ENCODE measurements at regions not wholly inside any gene's neighbourhood (a gene's known extent, or its start where the extent isn't known, plus 50 kb on each side); places are given as distances from the start of the nearest gene placed in this dataset.

DNA sequence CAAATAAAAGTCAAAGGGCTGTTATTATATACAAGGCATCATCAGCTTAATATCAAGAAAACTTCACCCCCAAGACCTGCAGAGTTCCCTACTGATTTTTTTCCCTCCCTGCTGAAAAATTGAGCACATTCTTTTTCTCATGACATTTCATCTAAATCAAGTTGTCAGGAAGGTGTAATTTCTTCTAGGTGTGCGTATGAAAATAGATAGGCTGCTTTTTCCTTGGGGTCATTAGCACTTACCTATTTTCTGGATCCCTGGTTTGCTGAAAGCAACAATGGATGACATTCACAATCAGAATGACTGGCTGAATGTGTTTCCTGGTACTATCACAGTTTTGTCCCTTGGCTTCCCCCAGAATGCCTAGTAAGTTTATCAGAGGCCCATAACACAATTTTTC lies 225.0 kb upstream of the KIRREL3 start:
- FAIRE-seq (no peak), DNase-seq (ENCODE audit: insufficient read length) (no peak)
- TF ChIP-seq POLR2A (IDR thresholded peaks at IDR 0.05; ENCODE audit: low read depth, low read length), result no peak
- no peak for TF ChIP-seq TAF1 (IDR thresholded peaks at IDR 0.05; ENCODE audit: borderline replicate concordance, low read depth, low read length)
- no peak for TF ChIP-seq POLR2AphosphoS5 (IDR thresholded peaks at IDR 0.05; ENCODE audit: low read depth, low read length)

DNA sequence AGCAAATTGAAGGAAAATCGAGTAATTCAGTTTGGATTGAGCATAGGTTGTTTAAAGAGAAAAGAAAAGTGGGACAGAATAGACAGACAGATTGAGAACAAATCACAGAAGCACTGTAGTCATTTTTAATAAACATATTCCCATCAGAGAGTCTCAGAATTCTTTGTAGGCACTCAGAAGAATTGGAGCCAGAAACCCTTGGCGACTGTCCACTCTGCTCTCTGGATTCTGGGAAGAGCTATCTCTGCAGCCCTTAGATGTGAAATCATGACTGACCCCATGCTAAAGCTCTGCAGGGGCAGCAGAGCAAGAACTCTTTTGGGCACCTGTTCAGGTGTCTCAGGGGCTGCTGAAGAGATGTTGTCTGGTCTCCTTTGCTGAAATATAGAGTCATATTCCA lies 223.7 kb upstream of the KIRREL3 start:
- TF ChIP-seq POLR2AphosphoS5 (IDR thresholded peaks at IDR 0.05; ENCODE audit: low read depth, low read length), result no peak
- TF ChIP-seq POLR2A (IDR thresholded peaks at IDR 0.05; ENCODE audit: low read depth, low read length), result no peak
- TF ChIP-seq TAF1 (IDR thresholded peaks at IDR 0.05; ENCODE audit: borderline replicate concordance, low read depth, low read length), result no peak
- FAIRE-seq (no peak), DNase-seq (ENCODE audit: insufficient read length) (no peak)

DNA sequence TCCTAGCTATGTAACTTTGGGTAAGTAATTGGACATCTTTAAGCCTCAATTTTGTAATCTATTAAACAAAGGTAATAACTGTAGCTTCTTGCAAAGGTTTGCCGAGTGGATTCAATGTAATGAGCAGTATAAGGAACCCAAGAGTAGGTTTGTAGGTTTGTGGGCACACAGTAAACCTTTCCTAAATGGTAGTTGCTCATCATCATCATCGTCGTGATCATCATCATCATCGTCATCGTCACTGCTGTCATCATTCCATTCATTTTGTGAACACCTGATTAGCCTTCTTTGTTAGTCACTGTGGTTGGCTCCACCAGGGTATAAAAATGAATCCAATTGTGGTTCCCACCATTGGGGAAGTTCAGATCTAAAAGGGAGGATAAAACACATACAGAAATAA lies 223.1 kb upstream of the KIRREL3 start:
- TF ChIP-seq POLR2A (IDR thresholded peaks at IDR 0.05; ENCODE audit: low read depth, low read length), result no peak
- no peak for TF ChIP-seq TAF1 (IDR thresholded peaks at IDR 0.05; ENCODE audit: borderline replicate concordance, low read depth, low read length)
- TF ChIP-seq POLR2AphosphoS5 (IDR thresholded peaks at IDR 0.05; ENCODE audit: low read depth, low read length), result no peak
- no peak for FAIRE-seq

DNA sequence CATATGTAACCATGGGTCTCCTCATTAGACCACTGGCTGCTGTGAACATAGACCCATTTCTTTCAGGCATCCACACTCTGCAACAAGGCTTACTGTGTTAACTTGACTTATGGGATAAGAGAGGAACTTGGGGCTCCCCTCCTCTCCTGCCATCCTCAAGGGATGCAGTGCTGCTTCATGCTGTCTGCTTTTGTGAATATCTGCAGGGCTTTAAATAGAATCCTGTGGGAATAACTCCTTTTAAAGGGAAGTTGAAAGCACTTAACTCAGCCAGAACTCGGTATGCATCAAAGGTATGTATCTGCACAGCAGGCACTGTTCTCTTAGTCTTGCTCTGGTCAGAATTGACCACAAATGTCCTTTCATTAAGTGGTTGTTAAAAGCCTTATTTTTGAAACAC lies 222.5 kb upstream of the KIRREL3 start:
- TF ChIP-seq TAF1 (IDR thresholded peaks at IDR 0.05; ENCODE audit: borderline replicate concordance, low read depth, low read length) (no peak), POLR2A (IDR thresholded peaks at IDR 0.05; ENCODE audit: low read depth, low read length) (no peak), POLR2AphosphoS5 (IDR thresholded peaks at IDR 0.05; ENCODE audit: low read depth, low read length) (no peak)
- DNase-seq (ENCODE audit: insufficient read length) (no peak), FAIRE-seq (no peak)

More for the DNA sequence above, 223.1 kb upstream of the KIRREL3 start:
- DNase-seq (ENCODE audit: insufficient read length), result no peak

DNA sequence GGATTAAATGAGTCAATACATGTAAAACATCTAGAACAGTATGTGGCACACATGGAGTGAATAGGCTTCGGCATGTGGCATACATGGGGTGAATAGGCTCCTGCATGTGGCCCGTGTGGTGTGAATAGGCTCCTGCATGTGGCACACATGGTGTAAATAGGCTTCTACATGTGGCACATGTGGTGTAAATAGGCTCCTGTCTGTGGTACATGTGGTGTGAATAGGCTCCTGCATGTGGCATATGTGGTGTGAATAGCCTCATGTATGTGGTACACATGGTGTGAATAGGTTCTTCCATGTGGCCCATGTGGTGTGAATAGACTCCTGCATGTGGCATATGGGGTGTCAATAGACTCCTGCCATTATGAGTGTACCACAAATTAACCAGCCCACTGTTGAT lies 219.1 kb upstream of the KIRREL3 start:
- no peak for DNase-seq (ENCODE audit: insufficient read length)
- no peak for FAIRE-seq
- TF ChIP-seq TAF1 (IDR thresholded peaks at IDR 0.05; ENCODE audit: borderline replicate concordance, low read depth, low read length) (no peak), POLR2AphosphoS5 (IDR thresholded peaks at IDR 0.05; ENCODE audit: low read depth, low read length) (no peak), POLR2A (IDR thresholded peaks at IDR 0.05; ENCODE audit: low read depth, low read length) (no peak)

DNA sequence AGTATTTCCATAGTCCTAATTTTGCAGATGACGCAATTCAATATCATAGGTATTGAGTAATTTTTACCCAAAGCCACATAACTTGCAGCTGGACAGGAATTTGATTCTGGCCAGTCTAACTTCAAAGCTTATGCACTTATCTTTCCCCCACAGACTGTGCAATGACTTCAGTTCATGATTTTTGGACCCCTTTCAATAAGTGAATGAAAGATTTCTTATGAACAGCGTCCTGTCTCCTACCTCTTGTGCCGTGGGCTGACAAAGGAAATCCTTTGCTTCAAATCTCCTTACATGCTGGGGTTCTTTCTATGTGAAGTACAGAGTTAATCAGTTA lies 217.7 kb upstream of the KIRREL3 start:
- no peak for FAIRE-seq
- no peak for DNase-seq (ENCODE audit: insufficient read length)

DNA sequence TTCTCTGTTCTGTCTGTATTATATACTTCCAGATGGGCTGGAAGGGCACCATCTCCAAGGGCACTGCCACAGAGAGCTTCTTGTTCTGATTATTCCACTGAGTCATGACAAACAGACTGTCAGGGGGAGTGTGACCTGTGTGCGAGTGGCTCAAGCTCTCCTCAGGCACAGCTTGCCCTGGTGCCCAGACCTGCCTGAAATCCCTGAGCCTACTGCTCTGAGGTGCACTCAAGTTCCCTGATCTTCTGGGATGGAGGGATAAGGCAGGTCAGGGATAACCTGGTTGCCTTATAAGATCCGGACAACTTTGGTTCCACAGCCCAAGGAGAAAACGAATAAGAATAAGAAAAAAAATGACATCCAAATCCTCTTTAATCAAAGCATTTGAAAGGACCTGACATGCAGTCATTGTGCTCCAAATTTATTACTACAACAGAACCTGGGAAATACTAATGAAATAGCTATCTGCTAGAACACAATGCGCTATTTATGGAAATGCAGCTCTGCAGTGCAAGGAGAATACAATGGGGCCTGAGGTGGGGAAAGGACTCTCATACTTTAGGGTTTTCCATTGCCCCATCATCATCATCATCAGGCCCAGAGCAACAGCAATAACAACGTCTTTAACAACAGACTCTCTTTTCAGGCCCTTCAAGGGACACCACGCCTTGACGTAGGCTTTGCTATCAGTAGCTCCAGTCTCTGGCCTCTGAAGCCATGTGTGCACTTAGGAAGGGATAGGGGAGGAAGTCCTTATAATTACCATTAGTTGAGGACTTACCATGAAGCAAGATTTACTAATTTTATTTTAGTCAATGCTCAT lies 217.1 kb upstream of the KIRREL3 start:
- no peak for DNase-seq (ENCODE audit: insufficient read length)
- FAIRE-seq, result no peak
- no peak for TF ChIP-seq POLR2A (IDR thresholded peaks at IDR 0.05; ENCODE audit: low read depth, low read length)
- TF ChIP-seq TAF1 (IDR thresholded peaks at IDR 0.05; ENCODE audit: borderline replicate concordance, low read depth, low read length), result no peak
- TF ChIP-seq POLR2AphosphoS5 (IDR thresholded peaks at IDR 0.05; ENCODE audit: low read depth, low read length), result no peak

More for the DNA sequence above, 217.7 kb upstream of the KIRREL3 start:
- TF ChIP-seq TAF1 (IDR thresholded peaks at IDR 0.05; ENCODE audit: borderline replicate concordance, low read depth, low read length) (no peak), POLR2A (IDR thresholded peaks at IDR 0.05; ENCODE audit: low read depth, low read length) (no peak), POLR2AphosphoS5 (IDR thresholded peaks at IDR 0.05; ENCODE audit: low read depth, low read length) (no peak)

DNA sequence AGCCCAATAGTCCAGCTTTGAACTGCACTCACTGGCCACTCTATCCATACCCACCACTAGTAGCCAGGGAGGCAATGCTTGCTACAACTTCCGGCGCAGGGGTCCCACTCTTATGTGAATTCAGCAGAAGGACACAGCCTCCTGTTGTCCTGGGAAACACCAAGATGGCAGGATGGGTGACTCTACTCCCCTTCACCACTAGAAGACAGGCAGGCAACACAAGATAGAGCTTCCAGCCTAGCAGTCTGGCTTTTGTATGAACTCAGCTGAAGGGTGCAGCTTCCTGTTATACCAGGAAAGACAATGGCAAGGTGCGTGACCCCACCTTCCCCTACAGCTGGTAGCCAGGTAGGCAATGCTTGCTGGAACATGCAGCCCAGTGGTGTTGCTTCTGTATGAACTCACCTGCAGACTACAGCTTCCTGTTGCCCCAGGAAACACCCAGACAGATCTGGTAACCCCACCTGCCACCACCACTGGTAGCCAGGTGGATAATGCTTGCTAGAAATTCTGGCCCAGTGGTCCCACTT lies 205.2 kb upstream of the KIRREL3 start:
- DNase-seq (ENCODE audit: insufficient read length) (no peak), FAIRE-seq (no peak)
- no peak for TF ChIP-seq POLR2AphosphoS5 (IDR thresholded peaks at IDR 0.05; ENCODE audit: low read depth, low read length)
- no peak for TF ChIP-seq POLR2A (IDR thresholded peaks at IDR 0.05; ENCODE audit: low read depth, low read length)
- no peak for TF ChIP-seq TAF1 (IDR thresholded peaks at IDR 0.05; ENCODE audit: borderline replicate concordance, low read depth, low read length)

DNA sequence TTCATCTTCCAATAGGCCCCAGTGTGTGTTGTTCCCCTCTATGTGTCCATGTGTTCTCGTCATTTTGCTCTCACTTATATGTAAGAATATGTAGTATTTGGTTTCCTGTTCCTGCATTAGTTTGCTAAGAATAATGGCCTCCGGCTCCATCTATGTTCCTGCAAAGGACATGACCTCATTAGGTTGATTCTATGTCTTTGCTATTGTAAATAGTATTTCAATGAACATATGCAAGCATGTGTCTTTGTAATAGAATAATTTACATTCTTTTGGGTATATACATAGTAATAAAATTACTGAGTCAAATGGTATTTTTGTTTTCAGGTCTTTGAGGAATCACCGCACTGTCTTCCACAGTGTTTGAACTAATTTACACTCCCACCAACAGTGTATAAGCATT lies 202.9 kb upstream of the KIRREL3 start:
- no peak for DNase-seq (ENCODE audit: insufficient read length)

DNA sequence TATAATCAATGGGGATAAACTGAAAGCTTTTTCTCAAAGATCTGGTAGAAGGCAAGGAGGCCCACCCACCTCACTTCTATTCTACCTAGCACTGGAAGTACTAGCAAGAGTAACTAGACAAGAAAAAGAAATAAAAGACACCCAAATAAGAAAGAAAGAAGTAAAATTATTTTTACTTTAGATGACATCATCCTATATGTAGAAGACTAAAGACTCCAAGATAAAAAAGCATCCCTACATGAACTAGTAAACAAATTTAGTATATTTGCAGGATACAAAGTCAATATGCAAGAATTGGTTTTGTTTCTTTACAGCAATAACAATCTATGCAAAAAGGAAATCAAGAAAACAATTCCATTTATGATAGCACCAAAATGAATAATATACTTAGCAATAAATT lies 201.5 kb upstream of the KIRREL3 start:
- DNase-seq (ENCODE audit: insufficient read length) (no peak), FAIRE-seq (no peak)
- TF ChIP-seq POLR2A (IDR thresholded peaks at IDR 0.05; ENCODE audit: low read depth, low read length) (no peak), POLR2AphosphoS5 (IDR thresholded peaks at IDR 0.05; ENCODE audit: low read depth, low read length) (no peak), TAF1 (IDR thresholded peaks at IDR 0.05; ENCODE audit: borderline replicate concordance, low read depth, low read length) (no peak)

More for the DNA sequence above, 202.9 kb upstream of the KIRREL3 start:
- no peak for FAIRE-seq
- no peak for TF ChIP-seq POLR2AphosphoS5 (IDR thresholded peaks at IDR 0.05; ENCODE audit: low read depth, low read length)
- no peak for TF ChIP-seq TAF1 (IDR thresholded peaks at IDR 0.05; ENCODE audit: borderline replicate concordance, low read depth, low read length)
- TF ChIP-seq POLR2A (IDR thresholded peaks at IDR 0.05; ENCODE audit: low read depth, low read length), result no peak

DNA sequence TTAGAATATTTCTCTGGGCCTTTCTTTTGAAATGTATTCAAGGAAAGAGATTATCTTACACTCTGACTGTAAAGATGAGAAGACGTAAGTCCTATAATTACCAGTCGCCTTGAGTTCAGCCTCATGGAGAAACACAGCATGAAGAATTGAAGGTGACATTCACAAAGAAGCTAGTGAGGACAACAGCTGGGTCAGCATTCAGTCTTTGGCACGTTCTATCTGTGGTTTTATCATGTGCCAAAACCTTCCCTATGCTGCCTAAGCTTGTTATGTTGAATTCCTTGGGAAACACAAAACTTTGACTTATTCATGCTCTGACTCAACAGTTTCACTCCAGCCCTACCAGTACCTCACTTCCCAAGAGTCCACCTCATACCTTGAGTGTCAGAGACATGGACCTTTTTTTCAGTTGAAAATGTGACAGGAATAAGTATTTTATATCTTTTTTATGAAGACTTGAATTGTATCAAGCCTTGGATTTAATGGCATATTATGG lies 198.8 kb upstream of the KIRREL3 start:
- FAIRE-seq, result no peak
- no peak for TF ChIP-seq POLR2A (IDR thresholded peaks at IDR 0.05; ENCODE audit: low read depth, low read length)
- no peak for TF ChIP-seq TAF1 (IDR thresholded peaks at IDR 0.05; ENCODE audit: borderline replicate concordance, low read depth, low read length)
- no peak for TF ChIP-seq POLR2AphosphoS5 (IDR thresholded peaks at IDR 0.05; ENCODE audit: low read depth, low read length)
- DNase-seq (ENCODE audit: insufficient read length), result no peak
